ENCODE measurements at regions not wholly inside any gene's neighbourhood (a gene's known extent, or its start where the extent isn't known, plus 50 kb on each side); places are given as distances from the start of the nearest gene placed in this dataset.

DNA sequence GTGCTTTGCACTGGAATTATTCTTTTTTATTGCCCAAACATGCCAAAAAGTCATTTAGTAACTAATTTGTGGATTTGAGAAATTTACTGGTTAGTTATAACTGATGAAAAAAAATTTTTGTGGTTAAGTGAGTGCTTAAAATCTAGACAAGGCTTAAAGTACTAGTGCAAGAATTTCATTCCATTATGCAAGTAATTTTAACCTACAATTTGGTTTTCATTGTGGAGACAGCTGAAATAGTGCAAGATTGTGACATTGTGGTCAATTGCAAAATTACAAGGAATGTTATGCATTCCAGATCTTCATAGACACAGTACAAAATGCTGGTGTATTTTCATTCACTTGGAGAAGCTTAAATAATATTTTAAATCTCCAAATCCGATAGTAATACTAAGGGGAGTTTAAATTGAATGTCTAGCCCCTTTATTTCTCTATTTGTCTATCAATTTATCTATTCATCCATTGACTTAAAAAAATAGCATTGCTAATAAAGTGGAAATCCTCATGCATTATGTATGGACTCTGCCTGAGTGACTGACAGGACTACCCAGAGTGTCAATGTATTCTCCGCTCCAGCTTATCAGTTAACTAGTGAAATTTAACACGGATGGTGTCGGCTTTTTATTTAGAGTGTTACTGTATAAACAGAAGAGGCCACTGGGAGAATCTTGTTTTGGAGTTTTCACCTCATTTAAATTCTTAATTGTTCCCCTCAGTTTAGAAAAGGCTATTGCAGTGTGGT, 125.9 kb downstream of the ALX1 start:
- H3K27me3 ChIP-seq (replicated peaks; ENCODE audit: insufficient read depth, low read length) = no peaks in the 10 kb centered on the region
- H3K4me1 ChIP-seq (ENCODE audit: low read length) = no peaks in the 10 kb centered on the region
- H3K36me3 ChIP-seq (replicated peaks; ENCODE audit: insufficient read depth, low read length) = no peaks in the 10 kb centered on the region
- H4K20me1 ChIP-seq (ENCODE audit: insufficient read depth, low read length) = no peaks in the 10 kb centered on the region
- no peaks in the 10 kb centered on the region for H3K79me2 ChIP-seq (ENCODE audit: low read length)
- DNase-seq = no peak
- H3K4me3 ChIP-seq (ENCODE audit: low read length) = no peak overlapping the region
- no peak overlapping the region for H3K27ac ChIP-seq (ENCODE audit: low read length)
- no peak overlapping the region for H3K9ac ChIP-seq (ENCODE audit: low read length)
- no peaks in the 10 kb centered on the region for H3K9me3 ChIP-seq (replicated peaks; ENCODE audit: insufficient read depth, low read length)
- TF ChIP-seq EZH2phosphoT487 (IDR thresholded peaks at IDR 0.05; ENCODE audit: low read length) (no peak), EZH2 (optimal IDR thresholded peaks at IDR 0.05; ENCODE audit: low read depth, low read length) (no peak)
- TF ChIP-seq, protein P1, sequence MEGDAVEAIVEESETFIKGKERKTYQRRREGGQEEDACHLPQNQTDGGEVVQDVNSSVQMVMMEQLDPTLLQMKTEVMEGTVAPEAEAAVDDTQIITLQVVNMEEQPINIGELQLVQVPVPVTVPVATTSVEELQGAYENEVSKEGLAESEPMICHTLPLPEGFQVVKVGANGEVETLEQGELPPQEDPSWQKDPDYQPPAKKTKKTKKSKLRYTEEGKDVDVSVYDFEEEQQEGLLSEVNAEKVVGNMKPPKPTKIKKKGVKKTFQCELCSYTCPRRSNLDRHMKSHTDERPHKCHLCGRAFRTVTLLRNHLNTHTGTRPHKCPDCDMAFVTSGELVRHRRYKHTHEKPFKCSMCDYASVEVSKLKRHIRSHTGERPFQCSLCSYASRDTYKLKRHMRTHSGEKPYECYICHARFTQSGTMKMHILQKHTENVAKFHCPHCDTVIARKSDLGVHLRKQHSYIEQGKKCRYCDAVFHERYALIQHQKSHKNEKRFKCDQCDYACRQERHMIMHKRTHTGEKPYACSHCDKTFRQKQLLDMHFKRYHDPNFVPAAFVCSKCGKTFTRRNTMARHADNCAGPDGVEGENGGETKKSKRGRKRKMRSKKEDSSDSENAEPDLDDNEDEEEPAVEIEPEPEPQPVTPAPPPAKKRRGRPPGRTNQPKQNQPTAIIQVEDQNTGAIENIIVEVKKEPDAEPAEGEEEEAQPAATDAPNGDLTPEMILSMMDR (IDR thresholded peaks at IDR 0.05; ENCODE audit: low read length) = no peak
- no peaks in the 10 kb centered on the region for H3K9me2 ChIP-seq (replicated peaks; ENCODE audit: insufficient read depth, low read length)
- no peak overlapping the region for H2AFZ ChIP-seq (ENCODE audit: low read length)
- H3K4me2 ChIP-seq (ENCODE audit: low read depth, low read length) = no peak overlapping the region
- H3F3A ChIP-seq (ENCODE audit: insufficient read depth, low read length) = no peaks in the 10 kb centered on the region

DNA sequence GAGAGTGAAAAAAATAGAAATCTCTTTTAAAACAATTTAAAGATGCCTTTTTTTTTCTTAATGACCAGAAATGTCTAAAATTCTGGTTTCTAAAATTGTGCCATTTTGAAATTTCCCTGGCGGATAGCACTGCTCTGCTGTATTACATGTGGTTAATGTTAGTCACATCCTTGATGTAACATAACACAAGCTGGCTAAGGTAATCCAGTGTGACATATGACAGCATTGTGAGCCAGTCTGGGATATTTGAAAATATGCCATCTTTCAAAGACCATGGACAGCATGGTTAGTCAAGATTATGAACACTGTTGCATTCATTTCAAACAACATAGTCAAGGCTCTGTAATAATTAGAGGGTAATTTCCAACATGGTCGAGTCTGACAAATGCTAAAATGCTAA, 133.2 kb downstream of the ALX1 start:
- Histone ChIP-seq H3K27ac (ENCODE audit: low read length) (no peak overlapping the region), H3K9me3 (replicated peaks; ENCODE audit: insufficient read depth, low read length) (no peaks in the 10 kb centered on the region), H3K4me3 (ENCODE audit: low read length) (no peak overlapping the region), H3K36me3 (replicated peaks; ENCODE audit: insufficient read depth, low read length) (no peaks in the 10 kb centered on the region), H2AFZ (ENCODE audit: low read length) (no peak overlapping the region), H3K9me2 (replicated peaks; ENCODE audit: insufficient read depth, low read length) (no peaks in the 10 kb centered on the region), H3F3A (ENCODE audit: insufficient read depth, low read length) (no peaks in the 10 kb centered on the region), H4K20me1 (ENCODE audit: insufficient read depth, low read length) (no peaks in the 10 kb centered on the region), H3K9ac (ENCODE audit: low read length) (no peak overlapping the region), H3K4me1 (ENCODE audit: low read length) (no peaks in the 10 kb centered on the region), H3K4me2 (ENCODE audit: low read depth, low read length) (no peak overlapping the region), H3K27me3 (replicated peaks; ENCODE audit: insufficient read depth, low read length) (no peaks in the 10 kb centered on the region), H3K79me2 (ENCODE audit: low read length) (no peaks in the 10 kb centered on the region)
- TF ChIP-seq, protein P1 (IDR thresholded peaks at IDR 0.05; ENCODE audit: low read length) = no peak
- no peak for TF ChIP-seq EZH2 (optimal IDR thresholded peaks at IDR 0.05; ENCODE audit: low read depth, low read length)
- TF ChIP-seq EZH2phosphoT487 (IDR thresholded peaks at IDR 0.05; ENCODE audit: low read length) = no peak
- DNase-seq = no peak

DNA sequence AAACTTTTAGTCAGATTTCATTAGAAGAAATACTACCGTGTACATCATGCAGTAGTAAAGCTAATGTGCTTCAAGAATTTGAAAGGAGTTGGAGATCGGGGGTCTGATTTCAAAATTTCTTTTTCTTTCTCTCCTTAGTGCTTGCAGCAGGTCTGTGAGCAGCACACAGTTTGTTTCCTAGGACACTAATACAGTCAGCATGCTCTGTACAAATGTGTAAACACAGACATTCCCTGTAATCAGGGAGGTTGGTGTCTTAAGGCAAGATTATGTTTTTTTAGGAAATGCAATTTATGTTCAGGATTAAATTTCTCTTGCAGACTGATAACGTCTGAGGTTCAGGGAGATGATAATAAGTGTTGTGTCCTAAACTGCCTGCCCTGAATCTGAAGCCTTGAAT, 142.7 kb downstream of the ALX1 start:
- no peaks in the 10 kb centered on the region for H3K9me3 ChIP-seq (replicated peaks; ENCODE audit: insufficient read depth, low read length)
- H3K36me3 ChIP-seq (replicated peaks; ENCODE audit: insufficient read depth, low read length) = no peaks in the 10 kb centered on the region
- no peaks in the 10 kb centered on the region for H3K9me2 ChIP-seq (replicated peaks; ENCODE audit: insufficient read depth, low read length)
- H3F3A ChIP-seq (ENCODE audit: insufficient read depth, low read length) = peaks cover 12% of the 10 kb centered on the region
- no peak for DNase-seq
- H3K4me1 ChIP-seq (ENCODE audit: low read length) = no peaks in the 10 kb centered on the region
- no peak overlapping the region for H3K27ac ChIP-seq (ENCODE audit: low read length)
- H3K27me3 ChIP-seq (replicated peaks; ENCODE audit: insufficient read depth, low read length) = no peaks in the 10 kb centered on the region
- no peak overlapping the region for H3K4me2 ChIP-seq (ENCODE audit: low read depth, low read length)
- H3K79me2 ChIP-seq (ENCODE audit: low read length) = no peaks in the 10 kb centered on the region
- TF ChIP-seq EZH2 (optimal IDR thresholded peaks at IDR 0.05; ENCODE audit: low read depth, low read length) (no peak), EZH2phosphoT487 (IDR thresholded peaks at IDR 0.05; ENCODE audit: low read length) (no peak)
- TF ChIP-seq, protein P1 (IDR thresholded peaks at IDR 0.05; ENCODE audit: low read length) = no peak
- no peak overlapping the region for H3K4me3 ChIP-seq (ENCODE audit: low read length)
- no peak overlapping the region for H3K9ac ChIP-seq (ENCODE audit: low read length)
- no peak overlapping the region for H2AFZ ChIP-seq (ENCODE audit: low read length)
- H4K20me1 ChIP-seq (ENCODE audit: insufficient read depth, low read length) = no peaks in the 10 kb centered on the region
